ENCODE measurements at regions not wholly inside any gene's neighbourhood (a gene's known extent, or its start where the extent isn't known, plus 50 kb on each side); places are given as distances from the start of the nearest gene placed in this dataset.

- Mint-ChIP-seq H3K27me3 (peaks cover 4% of the 10 kb centered on the region), H3K4me3 (peak overlapping the region in 1 of 4 donors; percentile 29)
Measured at GRCh38 chr5:73365990-73366667, 82.4 kb downstream of the FOXD1 start.

DNA sequence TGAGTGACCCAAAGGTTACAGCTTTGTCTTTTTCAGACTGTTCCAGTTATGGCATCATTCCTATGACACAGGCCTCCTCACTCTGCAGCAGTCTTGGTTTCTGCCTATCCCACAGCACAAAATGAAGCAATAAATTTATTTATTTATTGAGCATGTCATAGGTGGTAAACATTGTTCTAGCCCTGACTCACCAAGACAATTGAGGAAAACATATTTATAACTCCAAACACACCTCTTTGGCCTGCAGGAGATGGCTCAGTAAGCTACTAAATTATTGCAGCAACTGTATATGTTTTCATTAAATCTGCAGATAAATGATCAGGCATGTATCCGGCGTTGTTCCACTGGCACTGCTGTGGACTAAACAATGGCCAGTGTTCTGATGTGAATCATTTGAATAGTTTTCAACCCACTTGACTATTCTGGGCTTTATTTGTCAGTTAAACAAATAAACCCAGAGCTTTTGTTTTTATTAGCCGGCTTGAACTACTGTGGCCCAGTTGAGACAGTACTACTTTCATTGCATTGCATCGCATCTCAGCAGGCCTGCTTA lies 83.2 kb downstream of the FOXD1 start:
- no peak overlapping the region for H3K27ac Mint-ChIP-seq
- H3K27me3 Mint-ChIP-seq: peaks cover 7% of the 10 kb centered on the region
- H3K4me3 Mint-ChIP-seq: no peak overlapping the region
- H3K9me3 Mint-ChIP-seq: peaks cover 0 to 7% (median 3%) of the 10 kb centered on the region in 3 donors
- no peaks in the 10 kb centered on the region for H3K36me3 Mint-ChIP-seq
- no peaks in the 10 kb centered on the region for H3K4me1 Mint-ChIP-seq

More at GRCh38 chr5:73365990-73366667, 82.4 kb downstream of the FOXD1 start:
- Mint-ChIP-seq H3K4me1 (no peaks in the 10 kb centered on the region), H3K36me3 (no peaks in the 10 kb centered on the region), H3K27ac (peak overlapping the region in 1 of 3 donors; percentile 20), H3K9me3 (peaks cover 0 to 7% (median 0%) of the 10 kb centered on the region in 3 donors)

GRCh38 chr5:73363911-73364730 lies 84.5 kb downstream of the FOXD1 start:
- Mint-ChIP-seq H3K4me3 (no peak overlapping the region), H3K36me3 (no peaks in the 10 kb centered on the region), H3K27ac (no peak overlapping the region), H3K4me1 (no peaks in the 10 kb centered on the region), H3K9me3 (peaks cover 0 to 7% (median 3%) of the 10 kb centered on the region in 3 donors), H3K27me3 (peaks cover 9% of the 10 kb centered on the region)

GRCh38 chr5:73359395-73359794 lies 89.2 kb downstream of the FOXD1 start:
- no peak overlapping the region for H3K4me3 Mint-ChIP-seq
- H3K36me3 Mint-ChIP-seq: no peaks in the 10 kb centered on the region
- peaks cover 0 to 9% (median 3%) of the 10 kb centered on the region in 3 donors for H3K9me3 Mint-ChIP-seq
- H3K27ac Mint-ChIP-seq: no peak overlapping the region
- peaks cover 20% of the 10 kb centered on the region for H3K27me3 Mint-ChIP-seq
- peaks cover 0 to 1% (median 0%) of the 10 kb centered on the region in 3 donors for H3K4me1 Mint-ChIP-seq

DNA sequence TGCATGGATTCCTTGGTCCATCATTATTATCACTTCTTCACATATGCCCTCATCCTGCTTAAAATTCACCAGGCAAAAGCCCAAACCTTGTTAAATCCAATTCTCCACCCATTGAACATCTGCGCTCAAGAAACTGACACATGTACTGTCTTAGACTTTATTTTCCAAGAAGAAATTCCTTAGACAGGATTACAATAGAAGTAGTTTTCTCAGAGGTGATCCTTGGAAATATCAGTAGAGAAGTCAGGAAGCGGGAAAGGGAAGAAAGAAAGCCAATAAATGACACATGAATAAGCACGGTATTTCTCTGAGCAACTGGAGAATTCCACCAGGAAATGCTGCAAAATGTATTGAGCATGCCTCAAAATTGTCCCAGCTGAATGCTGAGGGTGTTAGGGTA lies 90.2 kb downstream of the FOXD1 start:
- Mint-ChIP-seq H3K9me3 (peaks cover 0 to 9% (median 3%) of the 10 kb centered on the region in 3 donors), H3K27ac (no peak overlapping the region), H3K4me1 (peaks cover 0 to 1% (median 0%) of the 10 kb centered on the region in 3 donors), H3K27me3 (peaks cover 20% of the 10 kb centered on the region), H3K4me3 (no peak overlapping the region), H3K36me3 (no peaks in the 10 kb centered on the region)

GRCh38 chr5:73357576-73357975 lies 91.0 kb downstream of the FOXD1 start:
- Mint-ChIP-seq H3K27me3 (peaks cover 20% of the 10 kb centered on the region), H3K4me1 (peaks cover 0 to 1% (median 0%) of the 10 kb centered on the region in 3 donors), H3K27ac (no peak overlapping the region), H3K9me3 (peaks cover 0 to 9% (median 3%) of the 10 kb centered on the region in 3 donors), H3K4me3 (no peak overlapping the region), H3K36me3 (no peaks in the 10 kb centered on the region)

- H3K9me3 Mint-ChIP-seq: peaks cover 1 to 16% (median 15%) of the 10 kb centered on the region in 3 donors
- H3K4me1 Mint-ChIP-seq: peaks cover 0 to 1% (median 0%) of the 10 kb centered on the region in 3 donors
- no peaks in the 10 kb centered on the region for H3K36me3 Mint-ChIP-seq
- H3K27ac Mint-ChIP-seq: no peak overlapping the region
- H3K27me3 Mint-ChIP-seq: peaks cover 16% of the 10 kb centered on the region
- H3K4me3 Mint-ChIP-seq: no peak overlapping the region
Measured at GRCh38 chr5:73355108-73355507, 93.5 kb downstream of the FOXD1 start.

GRCh38 chr5:73354406-73354805 lies 94.2 kb downstream of the FOXD1 start:
- H3K27ac Mint-ChIP-seq: no peak overlapping the region
- no peaks in the 10 kb centered on the region for H3K36me3 Mint-ChIP-seq
- peaks cover 3 to 22% (median 18%) of the 10 kb centered on the region in 3 donors for H3K9me3 Mint-ChIP-seq
- peaks cover 0 to 1% (median 0%) of the 10 kb centered on the region in 3 donors for H3K4me1 Mint-ChIP-seq
- peaks cover 12% of the 10 kb centered on the region for H3K27me3 Mint-ChIP-seq
- no peak overlapping the region for H3K4me3 Mint-ChIP-seq

GRCh38 chr5:73352649-73353230 lies 95.8 kb downstream of the FOXD1 start:
- Mint-ChIP-seq H3K36me3 (no peaks in the 10 kb centered on the region), H3K4me3 (no peak overlapping the region), H3K9me3 (peaks cover 3 to 27% (median 23%) of the 10 kb centered on the region in 3 donors), H3K4me1 (peaks cover 0 to 1% (median 0%) of the 10 kb centered on the region in 3 donors), H3K27me3 (peaks cover 7% of the 10 kb centered on the region), H3K27ac (no peak overlapping the region)

DNA sequence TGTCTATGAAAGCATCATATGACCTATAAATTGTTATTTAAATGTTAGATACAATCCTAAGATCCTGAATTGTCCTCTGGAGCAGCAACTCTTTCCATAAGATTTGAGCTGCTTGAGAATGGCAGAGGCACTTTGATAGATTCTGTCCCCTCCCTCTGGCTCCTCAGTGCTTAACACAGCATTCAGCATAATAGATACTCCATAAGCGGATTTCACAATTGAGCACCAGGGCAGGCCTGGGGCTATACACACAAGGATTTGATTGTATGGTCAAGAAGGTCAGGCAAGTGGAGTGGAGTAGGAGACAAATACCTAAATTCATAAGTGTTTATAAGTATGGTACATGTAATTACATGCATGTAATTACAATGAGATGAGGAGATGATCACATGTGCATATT lies 96.3 kb downstream of the FOXD1 start:
- Mint-ChIP-seq H3K27me3 (peaks cover 4% of the 10 kb centered on the region), H3K9me3 (peaks cover 6 to 29% (median 27%) of the 10 kb centered on the region in 3 donors), H3K4me3 (no peak overlapping the region), H3K4me1 (peaks cover 0 to 1% (median 0%) of the 10 kb centered on the region in 3 donors), H3K27ac (no peak overlapping the region), H3K36me3 (no peaks in the 10 kb centered on the region)

- no peak overlapping the region for H3K4me3 Mint-ChIP-seq
- H3K36me3 Mint-ChIP-seq: no peaks in the 10 kb centered on the region
- H3K4me1 Mint-ChIP-seq: peaks cover 0 to 1% (median 0%) of the 10 kb centered on the region in 3 donors
- peaks cover 6 to 34% (median 33%) of the 10 kb centered on the region in 3 donors for H3K9me3 Mint-ChIP-seq
- no peak overlapping the region for H3K27ac Mint-ChIP-seq
- peaks cover 4% of the 10 kb centered on the region for H3K27me3 Mint-ChIP-seq
Measured at GRCh38 chr5:73351593-73351992, 97.0 kb downstream of the FOXD1 start.

GRCh38 chr5:73346878-73347408 lies 101.6 kb downstream of the FOXD1 start:
- H3K4me3 Mint-ChIP-seq: no peak overlapping the region
- peaks cover 6 to 37% (median 32%) of the 10 kb centered on the region in 3 donors for H3K9me3 Mint-ChIP-seq
- H3K27ac Mint-ChIP-seq: no peak overlapping the region
- H3K27me3 Mint-ChIP-seq: peaks cover 6% of the 10 kb centered on the region
- no peaks in the 10 kb centered on the region for H3K4me1 Mint-ChIP-seq
- no peaks in the 10 kb centered on the region for H3K36me3 Mint-ChIP-seq

DNA sequence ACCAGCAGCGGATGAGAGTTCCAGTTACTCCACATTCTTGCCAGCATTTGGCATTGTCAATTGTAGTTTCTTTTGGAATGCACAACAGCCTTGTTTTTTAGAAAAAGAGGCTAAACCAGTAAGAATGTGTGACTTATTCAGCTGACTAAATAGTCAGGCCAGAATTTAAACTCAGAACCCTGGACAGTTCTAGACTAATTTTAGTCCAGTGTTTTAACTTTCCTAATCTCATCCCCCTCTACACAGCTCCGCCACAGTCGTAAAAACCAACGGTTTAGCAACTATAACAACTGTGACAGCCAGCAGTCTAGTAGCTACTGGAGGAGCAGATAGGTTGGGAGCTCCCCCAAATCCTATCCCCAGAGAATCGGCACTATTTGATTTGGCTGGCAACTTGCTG lies 103.7 kb downstream of the FOXD1 start:
- no peak overlapping the region for H3K27ac Mint-ChIP-seq
- H3K9me3 Mint-ChIP-seq: peaks cover 3 to 26% (median 15%) of the 10 kb centered on the region in 3 donors
- no peaks in the 10 kb centered on the region for H3K36me3 Mint-ChIP-seq

GRCh38 chr5:73339711-73340110 lies 108.9 kb downstream of the FOXD1 start:
- Mint-ChIP-seq H3K9me3 (peaks cover 0 to 2% (median 0%) of the 10 kb centered on the region in 3 donors), H3K4me1 (no peaks in the 10 kb centered on the region), H3K36me3 (no peaks in the 10 kb centered on the region), H3K27ac (no peak overlapping the region), H3K4me3 (no peak overlapping the region), H3K27me3 (peaks cover 21% of the 10 kb centered on the region)

More for the DNA sequence above, 103.7 kb downstream of the FOXD1 start:
- H3K4me1 Mint-ChIP-seq: no peaks in the 10 kb centered on the region
- peaks cover 9% of the 10 kb centered on the region for H3K27me3 Mint-ChIP-seq
- H3K4me3 Mint-ChIP-seq: no peak overlapping the region

Data from IgD-negative memory B cell (primary cell).